HG03558 (cell line): ENCODE measurements at regions not wholly inside any gene's neighbourhood (a gene's known extent, or its start where the extent isn't known, plus 50 kb on each side); places are given as distances from the start of the nearest gene placed in this dataset.

Experiments used
- ATAC-seq: cut with Tn5 transposase; IDR thresholded peaks from one replicate; pipeline ENCODE4 v1.9.1; 2021; ENCODE audit warnings: moderate number of reproducible peaks; ENCODE audit not compliant: unreplicated experiment; ENCODE audit errors: extremely low read depth

GRCh38 chr2:129164220-129164949, 815.1 kb upstream of the RAB6C start:
- no peak for ATAC-seq

- no peak for ATAC-seq
Measured at GRCh38 chr2:129165006-129165405, 814.5 kb upstream of the RAB6C start.

- ATAC-seq = no peak
Measured at GRCh38 chr2:129167456-129167855, 812.0 kb upstream of the RAB6C start.

GRCh38 chr2:129170570-129170969, 808.9 kb upstream of the RAB6C start:
- ATAC-seq = no peak

GRCh38 chr2:129174143-129174542, 805.3 kb upstream of the RAB6C start:
- ATAC-seq = no peak

GRCh38 chr2:129175051-129175450, 804.4 kb upstream of the RAB6C start:
- ATAC-seq = no peak

- ATAC-seq = no peak
Measured at GRCh38 chr2:129176375-129176774, 803.1 kb upstream of the RAB6C start.

- ATAC-seq = no peak
Measured at GRCh38 chr2:129178356-129178755, 801.1 kb upstream of the RAB6C start.

- ATAC-seq = no peak
Measured at GRCh38 chr2:129179199-129179598, 800.3 kb upstream of the RAB6C start.

- ATAC-seq = no peak
Measured at GRCh38 chr2:129180124-129180716, 799.2 kb upstream of the RAB6C start.

- no peak for ATAC-seq
Measured at GRCh38 chr2:129181433-129181832, 798.0 kb upstream of the RAB6C start.

- no peak for ATAC-seq
Measured at GRCh38 chr2:129181963-129182362, 797.5 kb upstream of the RAB6C start.

GRCh38 chr2:129187343-129187742, 792.1 kb upstream of the RAB6C start:
- ATAC-seq = no peak

GRCh38 chr2:129188451-129188850, 791.0 kb upstream of the RAB6C start:
- ATAC-seq = no peak

- no peak for ATAC-seq
Measured at GRCh38 chr2:129189617-129190319, 789.7 kb upstream of the RAB6C start.

GRCh38 chr2:129190494-129190893, 789.0 kb upstream of the RAB6C start:
- no peak for ATAC-seq

- no peak for ATAC-seq
Measured at GRCh38 chr2:129191530-129191929, 787.9 kb upstream of the RAB6C start.

GRCh38 chr2:129192117-129192516, 787.3 kb upstream of the RAB6C start:
- no peak for ATAC-seq

- ATAC-seq = no peak
Measured at GRCh38 chr2:129192841-129193253, 786.6 kb upstream of the RAB6C start.

GRCh38 chr2:129193961-129194360, 785.5 kb upstream of the RAB6C start:
- no peak for ATAC-seq

- ATAC-seq = no peak
Measured at GRCh38 chr2:129199501-129199900, 780.0 kb upstream of the RAB6C start.
